Keratinocyte (primary cell): ENCODE measurements at regions not wholly inside any gene's neighbourhood (a gene's known extent, or its start where the extent isn't known, plus 50 kb on each side); places are given as distances from the start of the nearest gene placed in this dataset.

Experiments
- DNase-seq: peaks from one replicate; pipeline ENCODE4 v3.0.0-alpha.2; 2011; ENCODE audit warnings: low read depth, missing footprints, low spot score
- FAIRE-seq: peaks from 2 replicates; lab custom pipeline; 2011; peaks lifted over from hg19 to GRCh38; lab: Jason Lieb, UNC
- H2AFZ ChIP-seq: 2 replicates; pipeline ENCODE4 v1.6.0; 2012; ENCODE audit warnings: low read length, control low read depth, inconsistent platforms; ENCODE audit not compliant: control insufficient read depth
- H3K27ac ChIP-seq: 2 replicates; pipeline ENCODE4 v1.5.1; 2011; ENCODE audit warnings: low read length; ENCODE audit not compliant: control insufficient read depth, insufficient read depth
- H3K27me3 ChIP-seq: 3 replicates; pipeline ENCODE4 v1.6.0; 2011; ENCODE audit warnings: low read length; ENCODE audit not compliant: control insufficient read depth, insufficient read depth; ENCODE audit errors: extremely low read depth
- H3K36me3 ChIP-seq, 2 experiments: 2 replicates in 1 of 2; 3 replicates in 1 of 2; pipeline ENCODE4 v1.5.1; 2011; ENCODE audit warnings: low read length in 2 of 2, mild to moderate bottlenecking in 1 of 2; ENCODE audit not compliant: control insufficient read depth in 2 of 2, insufficient read depth in 2 of 2; ENCODE audit errors: extremely low read depth in 1 of 2
- H3K4me1 ChIP-seq: 3 replicates; pipeline ENCODE4 v1.5.1; 2011; ENCODE audit warnings: low read length; ENCODE audit not compliant: control insufficient read depth, insufficient read depth; ENCODE audit errors: extremely low read depth
- H3K4me2 ChIP-seq: 3 replicates; pipeline ENCODE4 v1.6.0; 2011; ENCODE audit warnings: low read depth, low read length; ENCODE audit not compliant: control insufficient read depth, insufficient read depth; ENCODE audit errors: extremely low read depth
- H3K4me3 ChIP-seq, 3 experiments: fragments of 200-600 bp in 1 of 3; sonication (generic) in 1 of 3; 2 replicates in 2 of 3; 3 replicates in 1 of 3; pipeline ENCODE4 v1.5.1; 2011 to 2016; ENCODE audit warnings: low read length in 3 of 3, mild to moderate bottlenecking in 3 of 3, control low read depth in 2 of 3, inconsistent platforms in 1 of 3, low read depth in 1 of 3, mixed read lengths in 1 of 3, mixed run types in 1 of 3, moderate library complexity in 1 of 3; ENCODE audit not compliant: control insufficient read depth in 2 of 3, insufficient read depth in 2 of 3; ENCODE audit errors: extremely low read depth in 1 of 3
- H3K79me2 ChIP-seq: 2 replicates; pipeline ENCODE4 v1.6.0; 2012; ENCODE audit warnings: low read length; ENCODE audit not compliant: control insufficient read depth, insufficient read depth
- H3K9ac ChIP-seq: 3 replicates; pipeline ENCODE4 v1.6.0; 2011; ENCODE audit warnings: low read length; ENCODE audit not compliant: control insufficient read depth, insufficient read depth; ENCODE audit errors: extremely low read depth
- H3K9me1 ChIP-seq: 3 replicates; pipeline ENCODE4 v1.6.0; 2011; ENCODE audit warnings: low read length; ENCODE audit not compliant: control insufficient read depth, insufficient read depth; ENCODE audit errors: extremely low read depth
- H3K9me3 ChIP-seq: 2 replicates; pipeline ENCODE4 v1.5.1; 2012; ENCODE audit warnings: low read depth, low read length; ENCODE audit not compliant: control insufficient read depth
- H4K20me1 ChIP-seq: 3 replicates; pipeline ENCODE4 v1.6.0; 2011; ENCODE audit warnings: low read length; ENCODE audit not compliant: control insufficient read depth, insufficient read depth; ENCODE audit errors: extremely low read depth
- EZH2 ChIP-seq: IDR thresholded peaks from one replicate; pipeline ENCODE4 v1.6.1; 2012; ENCODE audit warnings: inconsistent platforms, mild to moderate bottlenecking, low read length, moderate library complexity
- dilution Hi-C: fragments of 300-500 bp; cut with MboI; formaldehyde crosslinking; loops from one replicate; pipeline ENCODE4 v1.7.0; 2020; ENCODE audit warnings: low sequenced_read_pairs; ENCODE audit not compliant: extremely low pct_ligation_motif_present
- TF ChIP-seq, protein P1 (sequence below), 3 experiments: IDR thresholded peaks in 1 of 3; conservative IDR thresholded peaks in 1 of 3; optimal IDR thresholded peaks in 1 of 3; 2 replicates in 2 of 3; 3 replicates in 1 of 3; pipeline versions ENCODE3 to v1.5.1; 2011; ENCODE audit warnings: low read length in 3 of 3, mild to moderate bottlenecking in 3 of 3, moderate library complexity in 2 of 3, control low read depth in 1 of 3, inconsistent platforms in 1 of 3; ENCODE audit not compliant: insufficient read depth in 2 of 3; ENCODE audit errors: extremely low read depth in 1 of 3

DNA sequence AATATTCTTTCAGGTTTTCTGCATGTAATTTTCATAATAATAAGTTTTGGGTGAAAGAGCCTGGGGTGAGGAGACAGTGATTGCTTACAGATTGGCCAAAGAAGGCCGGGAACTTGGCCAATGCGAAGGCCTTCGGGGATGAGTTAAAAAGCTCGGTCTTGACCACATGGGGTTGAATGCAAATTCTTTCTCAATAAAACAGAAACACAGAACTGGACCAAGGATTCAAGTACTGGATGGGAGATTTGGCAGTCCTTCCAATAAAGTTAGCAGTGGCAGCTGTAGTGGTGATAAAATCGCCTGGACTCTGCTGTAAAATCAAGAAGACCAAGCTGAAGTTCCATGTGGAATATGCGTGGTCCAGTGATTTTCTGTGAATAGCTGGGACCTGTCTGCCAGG lies 282.2 kb upstream of the KLF3 start:
- no peaks in the 10 kb centered on the region for H4K20me1 ChIP-seq
- H3K4me3 ChIP-seq: no peak overlapping the region
- TF ChIP-seq EZH2: no peak
- TF ChIP-seq, protein P1, sequence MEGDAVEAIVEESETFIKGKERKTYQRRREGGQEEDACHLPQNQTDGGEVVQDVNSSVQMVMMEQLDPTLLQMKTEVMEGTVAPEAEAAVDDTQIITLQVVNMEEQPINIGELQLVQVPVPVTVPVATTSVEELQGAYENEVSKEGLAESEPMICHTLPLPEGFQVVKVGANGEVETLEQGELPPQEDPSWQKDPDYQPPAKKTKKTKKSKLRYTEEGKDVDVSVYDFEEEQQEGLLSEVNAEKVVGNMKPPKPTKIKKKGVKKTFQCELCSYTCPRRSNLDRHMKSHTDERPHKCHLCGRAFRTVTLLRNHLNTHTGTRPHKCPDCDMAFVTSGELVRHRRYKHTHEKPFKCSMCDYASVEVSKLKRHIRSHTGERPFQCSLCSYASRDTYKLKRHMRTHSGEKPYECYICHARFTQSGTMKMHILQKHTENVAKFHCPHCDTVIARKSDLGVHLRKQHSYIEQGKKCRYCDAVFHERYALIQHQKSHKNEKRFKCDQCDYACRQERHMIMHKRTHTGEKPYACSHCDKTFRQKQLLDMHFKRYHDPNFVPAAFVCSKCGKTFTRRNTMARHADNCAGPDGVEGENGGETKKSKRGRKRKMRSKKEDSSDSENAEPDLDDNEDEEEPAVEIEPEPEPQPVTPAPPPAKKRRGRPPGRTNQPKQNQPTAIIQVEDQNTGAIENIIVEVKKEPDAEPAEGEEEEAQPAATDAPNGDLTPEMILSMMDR (optimal IDR thresholded peaks at IDR 0.05 in 1 of 3, IDR thresholded peaks at IDR 0.05 in 1 of 3, conservative IDR thresholded peaks at IDR 0.05 in 1 of 3; ENCODE audit: extremely low read depth in 1 of 3, insufficient read depth in 2 of 3, low read length in 3 of 3): no peak
- dilution Hi-C loops: no loop called here
- H3K9me3 ChIP-seq: no peaks in the 10 kb centered on the region
- no peaks in the 10 kb centered on the region for H3K79me2 ChIP-seq
- H3K9me1 ChIP-seq: no peaks in the 10 kb centered on the region
- no peak overlapping the region for H2AFZ ChIP-seq
- no peak for DNase-seq
- no peaks in the 10 kb centered on the region for H3K27me3 ChIP-seq
- H3K4me2 ChIP-seq: no peak overlapping the region
- peaks cover 5% of the 10 kb centered on the region for H3K4me1 ChIP-seq
- no peak overlapping the region for H3K27ac ChIP-seq
- FAIRE-seq: no peak
- H3K9ac ChIP-seq: no peak overlapping the region
- no peaks in the 10 kb centered on the region for H3K36me3 ChIP-seq

GRCh38 chr4:38382520-38382919 lies 281.5 kb upstream of the KLF3 start:
- no peak overlapping the region for H2AFZ ChIP-seq
- no peak for FAIRE-seq

More at GRCh38 chr4:38382520-38382919, 281.5 kb upstream of the KLF3 start:
- no peaks in the 10 kb centered on the region for H3K79me2 ChIP-seq
- no peak for TF ChIP-seq EZH2
- TF ChIP-seq, protein P1 (optimal IDR thresholded peaks at IDR 0.05 in 1 of 3, IDR thresholded peaks at IDR 0.05 in 1 of 3, conservative IDR thresholded peaks at IDR 0.05 in 1 of 3; ENCODE audit: extremely low read depth in 1 of 3, insufficient read depth in 2 of 3, low read length in 3 of 3): no peak
- no peaks in the 10 kb centered on the region for H4K20me1 ChIP-seq
- no peaks in the 10 kb centered on the region for H3K9me1 ChIP-seq
- H3K9ac ChIP-seq: no peak overlapping the region
- H3K4me1 ChIP-seq: peaks cover 5% of the 10 kb centered on the region
- no peaks in the 10 kb centered on the region for H3K27me3 ChIP-seq
- no peaks in the 10 kb centered on the region for H3K9me3 ChIP-seq
- H3K4me2 ChIP-seq: no peak overlapping the region
- dilution Hi-C loops: no loop called here
- H3K27ac ChIP-seq: no peak overlapping the region
- DNase-seq: no peak
- no peak overlapping the region for H3K4me3 ChIP-seq
- no peaks in the 10 kb centered on the region for H3K36me3 ChIP-seq
